RWPE2 (cell line): ENCODE measurements at regions not wholly inside any gene's neighbourhood (a gene's known extent, or its start where the extent isn't known, plus 50 kb on each side); places are given as distances from the start of the nearest gene placed in this dataset.

Experiments
- ATAC-seq: fragments of 200-7000 bp; cut with Tn5 transposase; 3 replicates; pipeline ENCODE4 v1.9.1; 2021; ENCODE audit warnings: low read depth
- DNase-seq: peaks from one replicate; pipeline ENCODE4 v3.0.0-alpha.2; 2020; ENCODE audit warnings: low spot score
- H3K27ac ChIP-seq: fragments of 450-650 bp; 2 replicates; pipeline ENCODE4 v1.5.1; 2017; ENCODE audit warnings: mild to moderate bottlenecking; ENCODE audit not compliant: poor library complexity, severe bottlenecking
- H3K27me3 ChIP-seq: fragments of 250-450 bp; sonication (Bioruptor Pico); 2 replicates; pipeline ENCODE4 v1.5.1; 2021; ENCODE audit warnings: mild to moderate bottlenecking, moderate library complexity; ENCODE audit not compliant: insufficient read depth, poor library complexity, severe bottlenecking
- H3K36me3 ChIP-seq: fragments of 250-450 bp; sonication (Bioruptor Pico); 2 replicates; pipeline ENCODE4 v1.5.1; 2020; ENCODE audit warnings: low read depth, mild to moderate bottlenecking, moderate library complexity
- H3K4me1 ChIP-seq: fragments of 250-450 bp; sonication (Bioruptor Pico); 2 replicates; pipeline ENCODE4 v1.5.1; 2021; ENCODE audit warnings: mild to moderate bottlenecking, moderate library complexity; ENCODE audit not compliant: insufficient read depth, poor library complexity, severe bottlenecking
- H3K4me3 ChIP-seq: fragments of 250-450 bp; sonication (Bioruptor Pico); 2 replicates; pipeline ENCODE4 v1.5.1; 2021; ENCODE audit warnings: mild to moderate bottlenecking, moderate library complexity; ENCODE audit not compliant: severe bottlenecking
- H3K9me3 ChIP-seq: fragments of 250-450 bp; sonication (Bioruptor Pico); 2 replicates; pipeline ENCODE4 v1.5.1; 2021; ENCODE audit warnings: mild to moderate bottlenecking, moderate library complexity; ENCODE audit not compliant: severe bottlenecking
- TF ChIP-seq, protein P1 (sequence below): fragments of 450-650 bp; IDR thresholded peaks from one replicate; pipeline ENCODE4 v1.5.1; 2017; ENCODE audit warnings: mild to moderate bottlenecking, moderate library complexity; ENCODE audit not compliant: poor library complexity, severe bottlenecking

DNA sequence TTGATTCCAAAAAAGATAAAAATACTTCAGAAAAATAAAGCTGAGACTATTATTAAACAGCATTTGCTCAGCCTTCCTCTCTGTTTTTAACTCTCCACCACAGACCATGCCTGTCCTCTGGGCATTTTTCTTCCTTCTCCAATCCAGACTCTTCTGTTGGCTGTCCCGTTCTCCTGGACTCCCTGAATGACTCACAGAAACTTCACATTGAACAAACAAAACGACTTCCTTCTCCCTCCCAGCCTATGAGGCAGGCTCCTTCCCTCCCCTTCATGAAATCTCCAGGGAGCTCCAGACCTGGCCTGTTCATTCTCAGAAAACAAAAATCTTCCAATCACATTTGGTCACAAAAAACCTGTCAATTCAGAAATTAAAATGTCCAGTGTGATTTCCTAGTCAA lies 421.3 kb downstream of the NPHP4 start:
- peaks cover 3% of the 10 kb centered on the region for H3K9me3 ChIP-seq
- H3K27ac ChIP-seq, result no peak overlapping the region
- H3K27me3 ChIP-seq, result no peaks in the 10 kb centered on the region
- ATAC-seq, result peak; percentile 48; the same call in 2 of the 3 replicates
- TF ChIP-seq, protein P1, sequence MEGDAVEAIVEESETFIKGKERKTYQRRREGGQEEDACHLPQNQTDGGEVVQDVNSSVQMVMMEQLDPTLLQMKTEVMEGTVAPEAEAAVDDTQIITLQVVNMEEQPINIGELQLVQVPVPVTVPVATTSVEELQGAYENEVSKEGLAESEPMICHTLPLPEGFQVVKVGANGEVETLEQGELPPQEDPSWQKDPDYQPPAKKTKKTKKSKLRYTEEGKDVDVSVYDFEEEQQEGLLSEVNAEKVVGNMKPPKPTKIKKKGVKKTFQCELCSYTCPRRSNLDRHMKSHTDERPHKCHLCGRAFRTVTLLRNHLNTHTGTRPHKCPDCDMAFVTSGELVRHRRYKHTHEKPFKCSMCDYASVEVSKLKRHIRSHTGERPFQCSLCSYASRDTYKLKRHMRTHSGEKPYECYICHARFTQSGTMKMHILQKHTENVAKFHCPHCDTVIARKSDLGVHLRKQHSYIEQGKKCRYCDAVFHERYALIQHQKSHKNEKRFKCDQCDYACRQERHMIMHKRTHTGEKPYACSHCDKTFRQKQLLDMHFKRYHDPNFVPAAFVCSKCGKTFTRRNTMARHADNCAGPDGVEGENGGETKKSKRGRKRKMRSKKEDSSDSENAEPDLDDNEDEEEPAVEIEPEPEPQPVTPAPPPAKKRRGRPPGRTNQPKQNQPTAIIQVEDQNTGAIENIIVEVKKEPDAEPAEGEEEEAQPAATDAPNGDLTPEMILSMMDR, result no peak
- DNase-seq, result no peak
- no peak overlapping the region for H3K4me3 ChIP-seq
- no peaks in the 10 kb centered on the region for H3K36me3 ChIP-seq
- H3K4me1 ChIP-seq, result no peaks in the 10 kb centered on the region

DNA sequence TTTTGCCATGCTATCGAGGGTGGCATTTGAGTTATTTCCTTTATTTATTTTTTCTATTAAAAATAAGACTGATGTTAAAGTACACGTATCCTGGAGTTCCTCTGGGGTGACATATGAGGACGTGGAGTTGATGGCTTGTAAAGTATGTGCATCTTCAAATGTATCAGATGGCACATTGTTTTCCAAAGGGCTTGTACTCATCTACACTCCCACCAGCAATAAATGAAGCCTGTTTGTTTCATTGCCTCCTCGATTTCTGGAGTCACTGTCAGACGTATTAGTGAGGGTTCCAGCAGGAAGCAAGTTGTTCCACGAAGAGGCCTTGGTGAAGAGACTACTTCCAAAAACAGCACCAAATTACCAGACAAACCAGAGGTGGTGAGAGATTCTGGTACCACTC lies 423.9 kb downstream of the NPHP4 start:
- ATAC-seq (no peak), DNase-seq (no peak)
- Histone ChIP-seq H3K27me3 (no peaks in the 10 kb centered on the region), H3K27ac (no peak overlapping the region), H3K9me3 (peaks cover 3% of the 10 kb centered on the region), H3K4me3 (no peak overlapping the region), H3K4me1 (no peaks in the 10 kb centered on the region), H3K36me3 (no peaks in the 10 kb centered on the region)
- TF ChIP-seq, protein P1, result no peak

DNA sequence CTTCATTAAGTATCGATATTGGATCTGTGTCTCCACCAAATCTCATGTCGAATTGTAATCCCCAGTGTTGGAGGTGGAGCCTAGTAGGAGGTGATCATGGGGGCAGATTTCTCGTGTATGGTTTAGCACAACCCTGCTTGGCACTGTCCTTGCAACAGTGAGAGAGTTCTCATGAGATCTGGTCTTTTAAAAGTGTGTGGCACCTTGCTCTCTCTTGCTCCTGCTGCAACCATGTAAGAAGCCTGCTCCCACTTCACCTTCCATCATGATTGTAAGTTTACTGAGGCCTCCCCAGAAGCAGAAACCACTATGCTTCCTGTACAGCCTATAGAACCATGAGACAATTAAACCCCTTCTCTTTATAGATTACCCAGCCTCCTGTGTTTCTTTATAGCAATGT lies 424.4 kb downstream of the NPHP4 start:
- TF ChIP-seq, protein P1, result no peak
- no peaks in the 10 kb centered on the region for H3K36me3 ChIP-seq
- ATAC-seq (no peak), DNase-seq (no peak)
- H3K9me3 ChIP-seq, result peaks cover 3% of the 10 kb centered on the region
- no peaks in the 10 kb centered on the region for H3K27me3 ChIP-seq
- no peak overlapping the region for H3K27ac ChIP-seq
- H3K4me1 ChIP-seq, result no peaks in the 10 kb centered on the region
- H3K4me3 ChIP-seq, result no peak overlapping the region

DNA sequence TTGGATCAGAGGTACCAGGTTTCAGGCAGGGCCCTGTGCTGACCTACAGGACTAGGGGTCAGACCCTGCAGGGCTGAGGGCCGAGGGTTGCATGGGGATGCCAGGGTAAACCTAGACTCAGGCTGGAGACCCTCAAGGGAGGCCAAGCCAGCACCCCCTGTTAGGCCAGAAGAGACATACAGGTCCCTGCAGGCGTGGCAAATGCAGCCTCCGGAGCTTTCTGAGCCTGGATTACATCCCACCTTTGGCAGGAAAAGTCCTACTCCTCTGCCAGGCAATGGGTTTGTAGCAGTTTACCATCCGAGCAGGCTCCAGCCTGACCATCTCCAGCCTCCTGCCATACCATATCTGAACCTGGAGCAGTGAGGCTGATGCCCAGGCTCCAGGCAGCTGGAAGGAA lies 425.3 kb downstream of the NPHP4 start:
- H3K27ac ChIP-seq, result no peak overlapping the region
- H3K4me3 ChIP-seq, result no peak overlapping the region
- ATAC-seq (no peak), DNase-seq (no peak)
- no peaks in the 10 kb centered on the region for H3K27me3 ChIP-seq
- H3K4me1 ChIP-seq, result no peaks in the 10 kb centered on the region
- TF ChIP-seq, protein P1, result no peak
- no peaks in the 10 kb centered on the region for H3K36me3 ChIP-seq
- H3K9me3 ChIP-seq, result peaks cover 3% of the 10 kb centered on the region

DNA sequence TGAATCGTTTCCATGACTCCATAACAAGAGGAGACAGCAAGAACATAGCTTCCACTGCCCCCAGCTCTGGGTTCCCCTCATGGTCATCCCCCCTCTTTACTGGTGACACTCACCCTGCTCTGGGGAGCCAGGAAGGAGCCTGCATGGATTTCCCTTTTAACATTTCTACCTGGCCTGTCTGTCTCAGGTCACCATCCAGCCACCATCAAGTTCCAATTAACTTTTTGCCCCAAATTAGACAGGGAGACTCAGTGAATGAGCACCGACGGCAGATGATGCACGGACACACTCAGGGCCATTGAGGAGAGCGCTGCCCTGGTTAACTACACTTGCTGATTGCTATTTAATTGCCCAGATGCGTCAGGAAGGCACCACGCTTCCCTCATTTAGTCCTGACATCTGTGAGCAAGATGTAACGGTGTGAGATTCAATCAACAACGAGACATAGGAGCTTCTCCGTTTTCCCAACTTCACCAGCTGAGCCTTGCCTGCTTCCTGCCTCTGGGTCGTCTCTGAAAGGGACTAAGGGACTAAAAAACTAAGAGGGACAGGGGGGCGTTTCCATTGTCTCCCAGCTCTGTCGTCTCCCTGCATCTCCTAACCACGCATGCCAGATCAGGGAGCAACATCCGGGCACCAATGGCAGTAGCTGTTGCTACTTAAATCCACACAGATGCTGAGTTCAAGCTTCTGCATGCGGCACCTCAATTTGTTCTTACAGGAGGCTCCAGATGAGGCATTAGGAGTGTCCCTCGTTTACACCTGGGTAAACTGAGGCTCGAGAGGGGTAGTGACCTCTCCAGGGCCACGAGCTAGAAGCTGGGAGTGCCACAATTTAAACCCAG lies 426.7 kb downstream of the NPHP4 start:
- Histone ChIP-seq H3K36me3 (no peaks in the 10 kb centered on the region), H3K27me3 (no peaks in the 10 kb centered on the region), H3K4me3 (no peak overlapping the region), H3K9me3 (peaks cover 3% of the 10 kb centered on the region), H3K4me1 (no peaks in the 10 kb centered on the region), H3K27ac (no peak overlapping the region)
- ATAC-seq (no peak), DNase-seq (no peak)
- TF ChIP-seq, protein P1, result no peak
